Lower lobe of right lung (tissue), 2 donors: ENCODE measurements at regions not wholly inside any gene's neighbourhood (a gene's known extent, or its start where the extent isn't known, plus 50 kb on each side); places are given as distances from the start of the nearest gene placed in this dataset.

Experiments used
- ATAC-seq, 2 donors: fragments of 200-7000 bp; cut with Tn5 transposase; one replicate each; pipeline ENCODE4 v1.9.1; 2020 to 2022; ENCODE audit warnings: mild to moderate bottlenecking in 2 of 2, moderate library complexity in 2 of 2
- DNase-seq: peaks from one replicate; pipeline ENCODE4 v3.0.0-alpha.2; 2020
- H3K27ac ChIP-seq: fragments of 200-600 bp; one replicate; pipeline ENCODE4 v1.8.0; 2022
- H3K27me3 ChIP-seq: fragments of 200-600 bp; one replicate; pipeline ENCODE4 v1.8.0; 2022; ENCODE audit warnings: low read depth
- H3K36me3 ChIP-seq: fragments of 200-600 bp; one replicate; pipeline ENCODE4 v1.8.0; 2022; ENCODE audit warnings: mild to moderate bottlenecking
- H3K4me1 ChIP-seq: fragments of 200-600 bp; one replicate; pipeline ENCODE4 v1.8.0; 2022
- H3K4me3 ChIP-seq: fragments of 200-600 bp; one replicate; pipeline ENCODE4 v1.8.0; 2022; ENCODE audit warnings: mild to moderate bottlenecking
- H3K9me3 ChIP-seq: fragments of 200-600 bp; one replicate; pipeline ENCODE4 v1.8.0; 2022
- intact Hi-C: fragments of 100-400 bp; cut with DNase I; formaldehyde crosslinking; loops from one replicate; pipeline ENCODE4 v1.11.0; 2022
- TF ChIP-seq, protein P1 (sequence below): fragments of 200-600 bp; IDR thresholded peaks from one replicate; pipeline ENCODE4 v1.8.0; 2022; ENCODE audit warnings: antibody characterized with exemption, mild to moderate bottlenecking
- donor health status: DM: no; HTN: yes; CAD: no; lungs with severe emphysema.

DNA sequence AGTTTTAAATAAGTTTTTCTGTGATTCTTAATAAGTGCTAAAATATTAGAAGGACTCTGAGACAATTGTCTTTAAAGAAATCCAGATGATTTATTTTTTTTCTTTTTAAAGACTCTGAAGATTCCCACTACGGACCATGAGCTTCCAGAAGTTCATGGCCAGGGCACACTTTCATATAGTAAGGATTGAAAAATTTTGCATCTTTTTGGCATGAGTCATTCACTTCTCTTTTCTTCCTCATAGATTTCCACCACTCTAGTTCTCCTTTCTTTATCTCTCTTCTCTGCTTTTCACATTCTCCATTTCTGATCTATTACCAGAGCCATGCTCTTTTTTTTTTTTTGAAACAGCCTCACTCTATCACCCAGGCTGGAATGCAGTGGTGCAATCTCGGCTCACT is 385.8 kb downstream of the FLRT2 start:
- no peak for DNase-seq
- intact Hi-C loops = no loop called here
- no peak overlapping the region for H3K4me3 ChIP-seq
- H3K36me3 ChIP-seq = no peaks in the 10 kb centered on the region
- ATAC-seq = no peak
- peaks cover 2% of the 10 kb centered on the region for H3K9me3 ChIP-seq
- H3K27me3 ChIP-seq = no peaks in the 10 kb centered on the region
- H3K4me1 ChIP-seq = no peaks in the 10 kb centered on the region
- no peak overlapping the region for H3K27ac ChIP-seq
- TF ChIP-seq, protein P1, sequence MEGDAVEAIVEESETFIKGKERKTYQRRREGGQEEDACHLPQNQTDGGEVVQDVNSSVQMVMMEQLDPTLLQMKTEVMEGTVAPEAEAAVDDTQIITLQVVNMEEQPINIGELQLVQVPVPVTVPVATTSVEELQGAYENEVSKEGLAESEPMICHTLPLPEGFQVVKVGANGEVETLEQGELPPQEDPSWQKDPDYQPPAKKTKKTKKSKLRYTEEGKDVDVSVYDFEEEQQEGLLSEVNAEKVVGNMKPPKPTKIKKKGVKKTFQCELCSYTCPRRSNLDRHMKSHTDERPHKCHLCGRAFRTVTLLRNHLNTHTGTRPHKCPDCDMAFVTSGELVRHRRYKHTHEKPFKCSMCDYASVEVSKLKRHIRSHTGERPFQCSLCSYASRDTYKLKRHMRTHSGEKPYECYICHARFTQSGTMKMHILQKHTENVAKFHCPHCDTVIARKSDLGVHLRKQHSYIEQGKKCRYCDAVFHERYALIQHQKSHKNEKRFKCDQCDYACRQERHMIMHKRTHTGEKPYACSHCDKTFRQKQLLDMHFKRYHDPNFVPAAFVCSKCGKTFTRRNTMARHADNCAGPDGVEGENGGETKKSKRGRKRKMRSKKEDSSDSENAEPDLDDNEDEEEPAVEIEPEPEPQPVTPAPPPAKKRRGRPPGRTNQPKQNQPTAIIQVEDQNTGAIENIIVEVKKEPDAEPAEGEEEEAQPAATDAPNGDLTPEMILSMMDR = no peak

DNA sequence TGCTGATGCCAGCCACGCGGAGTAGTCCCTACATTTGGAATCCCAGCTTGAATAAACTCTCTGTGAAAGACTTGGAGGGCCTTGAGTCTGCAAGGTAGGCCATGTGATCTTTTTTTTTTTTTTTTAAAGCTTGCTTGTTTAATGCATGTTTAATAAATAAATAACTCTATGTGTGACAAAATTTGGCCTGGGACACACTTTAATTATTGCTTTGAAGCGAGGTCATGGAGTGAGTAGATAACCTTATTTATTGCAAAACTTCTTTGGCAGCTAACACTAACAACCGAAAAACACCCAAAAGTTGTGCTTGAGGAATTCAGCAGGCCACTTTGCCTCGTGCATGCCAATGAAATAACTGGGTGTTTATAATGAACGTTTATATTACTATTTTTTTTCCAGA is 382.2 kb downstream of the FLRT2 start:
- ATAC-seq (no peak), DNase-seq (no peak)
- no peak overlapping the region for H3K27ac ChIP-seq
- no peaks in the 10 kb centered on the region for H3K4me1 ChIP-seq
- H3K4me3 ChIP-seq = no peak overlapping the region
- intact Hi-C loops = no loop called here
- H3K9me3 ChIP-seq = peaks cover 4% of the 10 kb centered on the region
- H3K27me3 ChIP-seq = no peaks in the 10 kb centered on the region
- TF ChIP-seq, protein P1 = no peak
- no peaks in the 10 kb centered on the region for H3K36me3 ChIP-seq

DNA sequence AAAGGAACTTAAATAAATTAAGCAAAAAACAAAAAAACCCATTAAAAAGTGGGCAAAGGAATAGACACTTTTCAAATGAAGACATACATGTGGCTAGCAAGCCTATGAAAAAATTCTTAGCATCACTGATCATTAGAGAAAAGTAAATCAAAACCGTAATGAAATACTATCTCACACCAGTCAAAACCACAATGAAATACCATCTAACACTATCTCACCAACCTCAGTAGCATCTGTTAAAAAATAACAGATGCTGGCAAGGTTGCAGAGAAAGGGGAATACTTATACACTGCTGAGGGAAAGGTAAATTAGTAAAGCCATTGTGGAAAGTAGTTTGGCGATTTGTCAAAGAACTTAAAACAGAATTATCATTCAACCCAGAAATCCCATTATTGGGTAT is 381.1 kb downstream of the FLRT2 start:
- TF ChIP-seq, protein P1 = no peak
- Histone ChIP-seq H3K27me3 (no peaks in the 10 kb centered on the region), H3K4me3 (no peak overlapping the region), H3K9me3 (peaks cover 4% of the 10 kb centered on the region), H3K4me1 (no peaks in the 10 kb centered on the region), H3K36me3 (no peaks in the 10 kb centered on the region), H3K27ac (no peak overlapping the region)
- DNase-seq = no peak
- intact Hi-C loops = no loop called here
- ATAC-seq = no peak

DNA sequence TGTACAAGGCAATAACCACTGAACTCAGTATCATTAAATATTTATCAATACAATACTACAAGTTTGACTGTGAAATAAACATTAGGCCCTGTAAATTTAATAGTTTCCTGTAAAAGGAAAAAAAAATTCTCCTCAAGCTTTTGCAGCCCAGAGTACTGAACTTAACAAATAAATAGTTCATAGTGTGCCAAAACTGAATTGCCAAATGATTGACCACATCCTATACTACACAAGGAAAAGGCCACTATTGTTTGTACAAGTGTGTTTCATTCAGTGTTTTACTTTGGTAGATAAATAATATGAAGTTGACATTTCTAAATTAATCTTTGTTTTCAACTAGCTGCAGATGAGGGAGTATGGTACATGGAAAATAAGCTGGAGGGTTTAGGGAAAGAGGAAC is 379.6 kb downstream of the FLRT2 start:
- no peak overlapping the region for H3K4me3 ChIP-seq
- intact Hi-C loops = no loop called here
- peaks cover 4% of the 10 kb centered on the region for H3K9me3 ChIP-seq
- no peak for DNase-seq
- no peak overlapping the region for H3K27ac ChIP-seq
- TF ChIP-seq, protein P1 = no peak
- H3K27me3 ChIP-seq = no peaks in the 10 kb centered on the region
- H3K4me1 ChIP-seq = no peaks in the 10 kb centered on the region
- no peaks in the 10 kb centered on the region for H3K36me3 ChIP-seq
- ATAC-seq = no peak

DNA sequence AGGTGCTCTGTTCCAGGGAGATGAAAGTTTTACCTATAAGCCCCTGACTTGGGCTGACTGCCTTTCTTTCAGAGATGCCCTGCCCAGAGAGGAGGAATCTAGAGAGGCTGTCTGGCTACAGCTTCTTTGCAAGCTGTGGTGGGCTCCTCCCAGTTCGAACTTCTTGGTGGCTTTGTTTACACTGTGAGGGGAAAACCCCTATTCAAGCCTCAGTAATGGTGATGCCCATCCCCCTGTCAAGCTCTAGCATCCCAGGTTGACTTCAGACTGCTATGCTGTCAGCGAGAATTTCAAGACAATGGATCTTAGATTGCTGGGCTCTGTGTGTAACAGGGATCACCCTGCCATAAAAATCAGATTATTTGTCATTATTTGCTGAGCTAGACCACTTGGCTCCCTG is 377.6 kb downstream of the FLRT2 start:
- Histone ChIP-seq H3K27me3 (no peaks in the 10 kb centered on the region), H3K27ac (no peak overlapping the region), H3K4me1 (no peaks in the 10 kb centered on the region), H3K9me3 (peaks cover 4% of the 10 kb centered on the region), H3K36me3 (no peaks in the 10 kb centered on the region), H3K4me3 (no peak overlapping the region)
- DNase-seq = no peak
- intact Hi-C loops = no loop called here
- no peak for ATAC-seq
- TF ChIP-seq, protein P1 = no peak

DNA sequence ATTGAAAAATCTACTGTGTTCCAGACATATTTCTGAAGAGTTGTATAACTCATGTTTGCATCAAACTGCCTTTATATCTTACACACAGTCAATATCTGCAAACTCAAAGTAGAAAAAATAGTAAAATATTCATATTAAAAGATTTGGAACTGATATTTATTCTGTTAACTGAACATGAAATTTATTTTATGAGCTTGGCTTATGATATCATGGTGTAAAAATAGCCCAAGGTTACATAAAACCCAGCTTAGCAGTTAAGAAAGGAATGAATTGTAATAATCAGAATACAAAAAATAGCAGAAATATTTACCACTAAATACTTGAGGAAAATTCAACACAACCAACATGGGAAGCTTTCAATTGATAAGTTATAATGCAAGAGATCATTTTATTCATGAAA is 367.9 kb downstream of the FLRT2 start:
- H3K9me3 ChIP-seq = no peaks in the 10 kb centered on the region
- H3K27me3 ChIP-seq = no peaks in the 10 kb centered on the region
- no peak overlapping the region for H3K27ac ChIP-seq
- no peak for DNase-seq
- TF ChIP-seq, protein P1 = no peak
- intact Hi-C loops = no loop called here
- no peak for ATAC-seq
- no peaks in the 10 kb centered on the region for H3K4me1 ChIP-seq
- H3K36me3 ChIP-seq = no peaks in the 10 kb centered on the region
- H3K4me3 ChIP-seq = no peak overlapping the region
